Gastrocnemius medialis (tissue), 4 donors: ENCODE measurements at regions not wholly inside any gene's neighbourhood (a gene's known extent, or its start where the extent isn't known, plus 50 kb on each side); places are given as distances from the start of the nearest gene placed in this dataset.

Experiments used
- POLR2A ChIP-seq, 2 donors: fragments of 450-650 bp; IDR thresholded peaks; one replicate each; pipeline ENCODE4 v1.6.1; 2017; ENCODE audit warnings: antibody characterized with exemption in 2 of 2, mild to moderate bottlenecking in 2 of 2, moderate library complexity in 2 of 2
- TF ChIP-seq, protein P1 (sequence below), 5 experiments: fragments of 450-650 bp in 3 of 5; fragments of 200-600 bp in 2 of 5; sonication (generic) in 2 of 5; IDR thresholded peaks in 4 of 5; conservative IDR thresholded peaks in 1 of 5; 1 replicate in 4 of 5; 2 replicates in 1 of 5; pipeline ENCODE4 v1.5.1; 2016 to 2019; ENCODE audit warnings: antibody characterized with exemption in 5 of 5, mild to moderate bottlenecking in 3 of 5, moderate library complexity in 3 of 5

DNA sequence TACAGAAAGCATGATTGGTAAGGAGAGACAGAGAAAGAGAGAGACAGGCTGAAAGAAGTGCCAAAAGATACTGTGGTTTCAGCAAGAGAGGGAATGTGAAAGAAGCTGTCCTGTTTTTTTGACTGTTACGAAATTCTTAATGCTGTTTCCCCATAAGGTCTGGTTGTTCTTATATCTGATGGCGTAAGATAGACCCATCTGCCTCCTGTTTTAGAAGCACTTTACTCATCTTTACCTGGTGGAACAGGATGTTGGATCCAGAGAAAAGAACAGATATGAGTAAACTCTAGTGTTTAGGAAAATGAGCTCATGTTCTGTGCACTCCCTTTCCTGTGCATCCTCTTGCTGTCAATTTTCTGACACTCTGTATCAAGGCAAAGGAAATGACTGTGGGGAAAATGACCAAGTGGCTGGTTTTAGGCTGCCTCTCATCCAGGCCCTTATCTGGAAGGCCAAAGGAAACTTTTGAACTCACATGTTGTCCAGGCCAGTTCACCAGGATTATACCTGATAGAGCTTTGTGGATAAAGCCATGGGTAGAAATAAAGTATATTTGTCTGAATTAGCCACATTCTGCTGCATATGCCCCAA, 311.7 kb upstream of the HTR2C start:
- TF ChIP-seq, protein P1, sequence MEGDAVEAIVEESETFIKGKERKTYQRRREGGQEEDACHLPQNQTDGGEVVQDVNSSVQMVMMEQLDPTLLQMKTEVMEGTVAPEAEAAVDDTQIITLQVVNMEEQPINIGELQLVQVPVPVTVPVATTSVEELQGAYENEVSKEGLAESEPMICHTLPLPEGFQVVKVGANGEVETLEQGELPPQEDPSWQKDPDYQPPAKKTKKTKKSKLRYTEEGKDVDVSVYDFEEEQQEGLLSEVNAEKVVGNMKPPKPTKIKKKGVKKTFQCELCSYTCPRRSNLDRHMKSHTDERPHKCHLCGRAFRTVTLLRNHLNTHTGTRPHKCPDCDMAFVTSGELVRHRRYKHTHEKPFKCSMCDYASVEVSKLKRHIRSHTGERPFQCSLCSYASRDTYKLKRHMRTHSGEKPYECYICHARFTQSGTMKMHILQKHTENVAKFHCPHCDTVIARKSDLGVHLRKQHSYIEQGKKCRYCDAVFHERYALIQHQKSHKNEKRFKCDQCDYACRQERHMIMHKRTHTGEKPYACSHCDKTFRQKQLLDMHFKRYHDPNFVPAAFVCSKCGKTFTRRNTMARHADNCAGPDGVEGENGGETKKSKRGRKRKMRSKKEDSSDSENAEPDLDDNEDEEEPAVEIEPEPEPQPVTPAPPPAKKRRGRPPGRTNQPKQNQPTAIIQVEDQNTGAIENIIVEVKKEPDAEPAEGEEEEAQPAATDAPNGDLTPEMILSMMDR (IDR thresholded peaks at IDR 0.05 in 4 of 5, conservative IDR thresholded peaks at IDR 0.05 in 1 of 5), result no peak
- no peak for TF ChIP-seq POLR2A (IDR thresholded peaks at IDR 0.05)
